ENCODE measurements at regions not wholly inside any gene's neighbourhood (a gene's known extent, or its start where the extent isn't known, plus 50 kb on each side); places are given as distances from the start of the nearest gene placed in this dataset.
"Not testable (repeated sequence)": the region's sequence is repeated elsewhere in the genome, so short reads cannot be mapped to it uniquely, and the experiment has no call there.

DNA sequence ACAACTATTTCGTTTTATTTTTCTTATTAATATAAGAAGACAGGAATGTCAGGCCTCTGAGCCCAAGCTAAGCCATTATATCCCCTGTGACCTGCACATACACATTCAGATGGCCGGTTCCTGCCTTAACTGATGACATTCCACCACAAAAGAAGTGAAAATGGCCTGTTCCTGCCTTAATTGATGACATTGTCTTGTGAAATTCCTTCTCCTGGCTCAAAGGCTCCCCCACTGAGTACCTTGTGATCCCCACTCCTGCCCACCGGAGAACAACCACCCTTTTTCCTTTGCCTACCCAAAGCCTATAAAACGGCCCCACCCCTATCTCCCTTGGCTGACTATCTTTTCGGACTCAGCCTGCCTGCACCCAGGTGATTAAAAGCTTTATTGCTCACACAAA lies 672.5 kb upstream of the GJE1 start:
- H3K4me3 ChIP-seq (ENCODE audit: low read length); H3K27ac ChIP-seq (ENCODE audit: low read length); H3K27me3 ChIP-seq (ENCODE audit: insufficient read depth, low read depth, low read length); H3F3A ChIP-seq (ENCODE audit: insufficient read depth, low read length, poor library complexity, severe bottlenecking); H4K20me1 ChIP-seq (ENCODE audit: insufficient read depth); H3K9me2 ChIP-seq (ENCODE audit: insufficient read depth, low read length); H3K36me3 ChIP-seq (ENCODE audit: insufficient read depth, low read length); H3K9ac ChIP-seq (ENCODE audit: low read length); H3K79me2 ChIP-seq (replicated peaks; ENCODE audit: insufficient read depth, low read length); H2AFZ ChIP-seq (ENCODE audit: low read depth, low read length); H3K4me2 ChIP-seq (ENCODE audit: low read length); H3K9me3 ChIP-seq (ENCODE audit: low read length): not testable (repeated sequence)

- H3K4me3 ChIP-seq (ENCODE audit: low read length); H3K9me2 ChIP-seq (ENCODE audit: insufficient read depth, low read length); H3K79me2 ChIP-seq (replicated peaks; ENCODE audit: insufficient read depth, low read length); H3K4me2 ChIP-seq (ENCODE audit: low read length); H2AFZ ChIP-seq (ENCODE audit: low read depth, low read length); H4K20me1 ChIP-seq (ENCODE audit: insufficient read depth); H3K36me3 ChIP-seq (ENCODE audit: insufficient read depth, low read length); H3K27ac ChIP-seq (ENCODE audit: low read length); H3F3A ChIP-seq (ENCODE audit: insufficient read depth, low read length, poor library complexity, severe bottlenecking); H3K27me3 ChIP-seq (ENCODE audit: insufficient read depth, low read depth, low read length); H3K9ac ChIP-seq (ENCODE audit: low read length); H3K9me3 ChIP-seq (ENCODE audit: low read length): not testable (repeated sequence)
Measured at GRCh38 chr6:141457984-141458383, 674.7 kb upstream of the GJE1 start.

DNA sequence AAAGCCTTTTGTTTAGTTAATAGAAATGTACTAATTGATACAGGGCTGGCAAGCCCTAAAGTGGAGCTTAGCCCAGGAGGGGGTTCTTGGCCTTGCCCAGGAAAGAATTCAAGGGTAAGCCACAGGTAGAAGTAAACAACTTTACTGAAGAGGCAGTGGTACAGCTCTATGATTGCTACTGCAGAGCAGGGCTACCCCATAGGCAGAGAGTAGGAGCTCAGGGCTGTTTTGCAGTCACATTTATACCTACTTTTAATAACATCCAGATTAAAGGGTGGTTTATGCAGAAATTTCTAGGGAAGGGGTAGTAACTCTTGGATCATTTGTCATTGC lies 680.4 kb upstream of the GJE1 start:
- H3K4me2 ChIP-seq (ENCODE audit: low read length): no peak overlapping the region
- H3K9me3 ChIP-seq (ENCODE audit: low read length): no peaks in the 10 kb centered on the region
- H3K79me2 ChIP-seq (replicated peaks; ENCODE audit: insufficient read depth, low read length): no peaks in the 10 kb centered on the region
- H3F3A ChIP-seq (ENCODE audit: insufficient read depth, low read length, poor library complexity, severe bottlenecking): no peaks in the 10 kb centered on the region
- no peak overlapping the region for H3K9ac ChIP-seq (ENCODE audit: low read length)
- H3K4me3 ChIP-seq (ENCODE audit: low read length): no peak overlapping the region
- no peak overlapping the region for H2AFZ ChIP-seq (ENCODE audit: low read depth, low read length)
- TF ChIP-seq TAF1 (IDR thresholded peaks at IDR 0.05; ENCODE audit: low read depth) (no peak), EP300 (conservative IDR thresholded peaks at IDR 0.05; ENCODE audit: poor library complexity, severe bottlenecking) (no peak), POLR2AphosphoS5 (IDR thresholded peaks at IDR 0.05) (no peak), EZH2 (IDR thresholded peaks at IDR 0.05; ENCODE audit: borderline replicate concordance, insufficient read depth, low read length, poor library complexity, severe bottlenecking) (no peak), SMC3 (conservative IDR thresholded peaks at IDR 0.05; ENCODE audit: poor library complexity) (no peak), CTCF (IDR thresholded peaks at IDR 0.05; ENCODE audit: poor library complexity, severe bottlenecking) (no peak), MXI1 (conservative IDR thresholded peaks at IDR 0.05; ENCODE audit: poor library complexity, severe bottlenecking) (no peak), RAD21 (conservative IDR thresholded peaks at IDR 0.05) (no peak)
- TF ChIP-seq, protein P1, sequence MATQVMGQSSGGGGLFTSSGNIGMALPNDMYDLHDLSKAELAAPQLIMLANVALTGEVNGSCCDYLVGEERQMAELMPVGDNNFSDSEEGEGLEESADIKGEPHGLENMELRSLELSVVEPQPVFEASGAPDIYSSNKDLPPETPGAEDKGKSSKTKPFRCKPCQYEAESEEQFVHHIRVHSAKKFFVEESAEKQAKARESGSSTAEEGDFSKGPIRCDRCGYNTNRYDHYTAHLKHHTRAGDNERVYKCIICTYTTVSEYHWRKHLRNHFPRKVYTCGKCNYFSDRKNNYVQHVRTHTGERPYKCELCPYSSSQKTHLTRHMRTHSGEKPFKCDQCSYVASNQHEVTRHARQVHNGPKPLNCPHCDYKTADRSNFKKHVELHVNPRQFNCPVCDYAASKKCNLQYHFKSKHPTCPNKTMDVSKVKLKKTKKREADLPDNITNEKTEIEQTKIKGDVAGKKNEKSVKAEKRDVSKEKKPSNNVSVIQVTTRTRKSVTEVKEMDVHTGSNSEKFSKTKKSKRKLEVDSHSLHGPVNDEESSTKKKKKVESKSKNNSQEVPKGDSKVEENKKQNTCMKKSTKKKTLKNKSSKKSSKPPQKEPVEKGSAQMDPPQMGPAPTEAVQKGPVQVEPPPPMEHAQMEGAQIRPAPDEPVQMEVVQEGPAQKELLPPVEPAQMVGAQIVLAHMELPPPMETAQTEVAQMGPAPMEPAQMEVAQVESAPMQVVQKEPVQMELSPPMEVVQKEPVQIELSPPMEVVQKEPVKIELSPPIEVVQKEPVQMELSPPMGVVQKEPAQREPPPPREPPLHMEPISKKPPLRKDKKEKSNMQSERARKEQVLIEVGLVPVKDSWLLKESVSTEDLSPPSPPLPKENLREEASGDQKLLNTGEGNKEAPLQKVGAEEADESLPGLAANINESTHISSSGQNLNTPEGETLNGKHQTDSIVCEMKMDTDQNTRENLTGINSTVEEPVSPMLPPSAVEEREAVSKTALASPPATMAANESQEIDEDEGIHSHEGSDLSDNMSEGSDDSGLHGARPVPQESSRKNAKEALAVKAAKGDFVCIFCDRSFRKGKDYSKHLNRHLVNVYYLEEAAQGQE (IDR thresholded peaks at IDR 0.05; ENCODE audit: borderline replicate concordance): no peak
- H4K20me1 ChIP-seq (ENCODE audit: insufficient read depth): no peaks in the 10 kb centered on the region
- H3K9me2 ChIP-seq (ENCODE audit: insufficient read depth, low read length): no peaks in the 10 kb centered on the region
- H3K27ac ChIP-seq (ENCODE audit: low read length): no peak overlapping the region
- H3K36me3 ChIP-seq (ENCODE audit: insufficient read depth, low read length): no peaks in the 10 kb centered on the region
- no peaks in the 10 kb centered on the region for H3K27me3 ChIP-seq (ENCODE audit: insufficient read depth, low read depth, low read length)

Data from neural cell (in vitro differentiated cells).